GM12878 (cell line): ENCODE measurements at regions not wholly inside any gene's neighbourhood (a gene's known extent, or its start where the extent isn't known, plus 50 kb on each side); places are given as distances from the start of the nearest gene placed in this dataset.
A peak's percentile ranks its signal among the peaks of the same experiment; 100 is the strongest.
"Not testable (repeated sequence)": the region's sequence is repeated elsewhere in the genome, so short reads cannot be mapped to it uniquely, and the experiment has no call there.

ENCODE experiments used
- ATAC-seq: fragments of 200-7000 bp; cut with Tn5 transposase; 3 replicates; pipeline ENCODE4 v1.9.1; 2020; ENCODE audit warnings: mild to moderate bottlenecking, moderate library complexity
- BruUV-seq: library from RNA; stranded (reverse); fragments of 400-500 nt; replicated peaks from 2 replicates; lab custom pipeline; 2021; lab: Mats Ljungman, UMichigan
- CTCF ChIA-PET: fragments of 300-600 bp; sonication (Branson Sonifier 250); formaldehyde crosslinking; extraction: SDS; loops from one replicate; lab custom pipeline; 2021; ENCODE audit warnings: inconsistent platforms; lab: Yijun Ruan, JAX
- POLR2A ChIA-PET: fragments of 350-600 bp; formaldehyde crosslinking; extraction: SDS; loops from one replicate; lab custom pipeline; 2021; ENCODE audit warnings: inconsistent platforms; lab: Charles Lee
- RAD21 ChIA-PET: fragments of 300-600 bp; sonication (Branson Sonifier 250); formaldehyde crosslinking; loops from one replicate; lab custom pipeline; 2023; ENCODE audit warnings: antibody characterized with exemption; ENCODE audit not compliant: unreplicated experiment; lab: Charles Lee
- SMC1A ChIA-PET: fragments of 300-600 bp; sonication (Branson Sonifier 250); formaldehyde crosslinking; loops from one replicate; lab custom pipeline; 2023; ENCODE audit not compliant: unreplicated experiment, uncharacterized antibody; lab: Charles Lee
- DNase-seq: peaks from one replicate; pipeline ENCODE4 v3.0.0-alpha.2; 2011; ENCODE audit warnings: low read depth, low spot score
- FAIRE-seq: peaks from 3 replicates; lab custom pipeline; 2011; peaks lifted over from hg19 to GRCh38; lab: Jason Lieb, UNC
- H2AFZ ChIP-seq: 2 replicates; pipeline ENCODE4 v1.6.0; 2011; ENCODE audit warnings: low read depth, low read length, control low read depth; ENCODE audit not compliant: control insufficient read depth
- H3K27ac ChIP-seq: 2 replicates; pipeline ENCODE4 v1.5.1; 2011; ENCODE audit warnings: control low read depth; ENCODE audit not compliant: control insufficient read depth, insufficient read depth
- H3K27me3 ChIP-seq, 2 experiments: replicated peaks in 1 of 2; 2 replicates each; pipeline versions ENCODE4 v1.6.0 to v1.6.1; 2011; ENCODE audit warnings: low read length in 1 of 2; ENCODE audit not compliant: control insufficient read depth in 2 of 2, insufficient read depth in 2 of 2
- H3K36me3 ChIP-seq, 2 experiments: 2 replicates each; pipeline ENCODE4 v1.5.1; 2011; ENCODE audit warnings: low read length in 1 of 2; ENCODE audit not compliant: control insufficient read depth in 2 of 2, insufficient read depth in 2 of 2
- H3K4me1 ChIP-seq: 2 replicates; pipeline ENCODE4 v1.6.1; 2011; ENCODE audit warnings: mild to moderate bottlenecking, low read length, moderate library complexity, mixed read lengths; ENCODE audit not compliant: control insufficient read depth, insufficient read depth
- H3K4me2 ChIP-seq: 2 replicates; pipeline ENCODE4 v1.6.0; 2011; ENCODE audit warnings: control low read depth; ENCODE audit not compliant: control insufficient read depth, insufficient read depth
- H3K4me3 ChIP-seq: fragments of 200-600 bp; sonication (generic); 2 replicates; pipeline ENCODE4 v1.5.1; 2016
- H3K79me2 ChIP-seq: 2 replicates; pipeline ENCODE4 v1.6.0; 2011; ENCODE audit warnings: low read length; ENCODE audit not compliant: control insufficient read depth, insufficient read depth
- H3K9ac ChIP-seq: 2 replicates; pipeline ENCODE4 v1.8.0; 2011; ENCODE audit warnings: low read length, control low read depth, mixed read lengths; ENCODE audit not compliant: control insufficient read depth, insufficient read depth
- H3K9me3 ChIP-seq: replicated peaks from 3 replicates; pipeline ENCODE4 v1.5.1; 2011; ENCODE audit warnings: mild to moderate bottlenecking, low read length; ENCODE audit not compliant: control insufficient read depth, insufficient read depth
- H4K20me1 ChIP-seq: 2 replicates; pipeline ENCODE4 v1.6.0; 2011; ENCODE audit not compliant: control insufficient read depth, insufficient read depth
- WGBS: methylation state at CpG from one replicate; pipeline ENCODE4 v1.1.6; 2016; ENCODE audit warnings: low lambda C conversion rate; ENCODE audit not compliant: insufficient replicate concordance, insufficient coverage; ENCODE audit errors: missing lambda C conversion rate; 5-methylcytosine and 5-hydroxymethylcytosine counted together
- in situ Hi-C: fragments of 300-500 bp; cut with MboI; formaldehyde crosslinking; loops from 9 replicates; pipeline ENCODE4 v1.14.3; 2018; ENCODE audit warnings: mixed read lengths
- intact Hi-C: fragments of 100-400 bp; cut with micrococcal nuclease; formaldehyde crosslinking; loops from one replicate; pipeline ENCODE4 v1.14.2; 2022; ENCODE audit not compliant: unreplicated experiment

DNA sequence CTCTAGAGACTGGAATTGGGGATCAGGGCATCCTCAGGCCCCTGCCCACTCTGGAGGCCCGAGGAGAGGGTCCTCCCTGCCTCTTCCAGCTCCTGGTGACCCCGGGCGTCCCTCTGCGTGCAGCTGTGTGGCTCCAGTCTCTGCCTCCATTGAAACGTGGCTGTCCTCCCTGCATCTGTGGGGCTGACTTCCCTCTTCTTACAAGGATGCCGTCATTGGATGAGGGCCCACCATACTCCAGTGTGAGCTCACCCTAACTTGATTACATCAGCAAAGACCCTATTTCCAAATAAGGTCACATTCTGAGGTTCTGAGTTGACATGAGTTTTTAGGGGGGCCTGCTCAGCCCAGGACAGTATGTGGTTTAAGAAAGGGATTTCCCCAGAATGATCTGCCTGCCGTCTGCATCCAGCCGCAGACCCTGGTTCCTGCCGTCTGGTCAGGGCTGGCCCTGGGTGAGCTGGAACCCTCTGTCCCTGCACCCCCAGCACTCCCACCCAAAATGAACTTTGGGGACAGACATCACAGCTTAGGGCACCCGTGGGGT is 4437.7 kb upstream of the TPTE start:
- H2AFZ ChIP-seq, intact Hi-C loops, DNase-seq, FAIRE-seq, H3K27me3 ChIP-seq, RAD21 ChIA-PET, CTCF ChIA-PET, BruUV-seq, H3K27ac ChIP-seq, H3K4me2 ChIP-seq, H3K79me2 ChIP-seq, H3K9ac ChIP-seq, H3K4me1 ChIP-seq, H3K4me3 ChIP-seq, POLR2A ChIA-PET, SMC1A ChIA-PET, in situ Hi-C loops, H3K9me3 ChIP-seq, H3K36me3 ChIP-seq, H4K20me1 ChIP-seq: not testable (repeated sequence)
- WGBS: no CpG with 5 or more reads among the region's 10 CpGs
- peak; percentile 71 for ATAC-seq

DNA sequence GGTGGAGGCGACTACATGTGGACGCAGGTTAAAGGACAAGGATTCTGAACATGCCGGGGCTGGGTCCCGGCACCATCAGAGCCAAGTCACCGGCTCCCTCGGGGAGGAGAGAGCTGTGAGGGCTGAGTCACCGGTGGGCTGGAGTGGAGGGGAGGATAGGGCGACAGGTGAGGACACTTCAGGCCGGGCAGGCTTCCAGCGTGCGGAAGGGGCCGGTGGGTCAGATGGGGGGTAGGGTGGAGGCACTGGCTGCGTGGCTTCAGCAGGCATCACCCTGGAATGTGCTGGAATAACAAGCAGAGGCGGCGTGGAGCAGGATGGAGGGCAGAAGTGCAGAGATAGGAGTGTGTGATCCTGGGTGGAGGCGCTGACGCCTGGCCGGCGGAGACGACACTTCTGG is 4435.3 kb upstream of the TPTE start:
- POLR2A ChIA-PET, H3K27ac ChIP-seq, H3K4me2 ChIP-seq, RAD21 ChIA-PET, H2AFZ ChIP-seq, H3K36me3 ChIP-seq, intact Hi-C loops, CTCF ChIA-PET, SMC1A ChIA-PET, H3K79me2 ChIP-seq, DNase-seq, H3K9ac ChIP-seq, BruUV-seq, H4K20me1 ChIP-seq, H3K9me3 ChIP-seq, H3K4me1 ChIP-seq, in situ Hi-C loops, H3K4me3 ChIP-seq, FAIRE-seq, H3K27me3 ChIP-seq, ATAC-seq: not testable (repeated sequence)
- 98% methylated on average over 5 of the region's 20 CpGs for WGBS

DNA sequence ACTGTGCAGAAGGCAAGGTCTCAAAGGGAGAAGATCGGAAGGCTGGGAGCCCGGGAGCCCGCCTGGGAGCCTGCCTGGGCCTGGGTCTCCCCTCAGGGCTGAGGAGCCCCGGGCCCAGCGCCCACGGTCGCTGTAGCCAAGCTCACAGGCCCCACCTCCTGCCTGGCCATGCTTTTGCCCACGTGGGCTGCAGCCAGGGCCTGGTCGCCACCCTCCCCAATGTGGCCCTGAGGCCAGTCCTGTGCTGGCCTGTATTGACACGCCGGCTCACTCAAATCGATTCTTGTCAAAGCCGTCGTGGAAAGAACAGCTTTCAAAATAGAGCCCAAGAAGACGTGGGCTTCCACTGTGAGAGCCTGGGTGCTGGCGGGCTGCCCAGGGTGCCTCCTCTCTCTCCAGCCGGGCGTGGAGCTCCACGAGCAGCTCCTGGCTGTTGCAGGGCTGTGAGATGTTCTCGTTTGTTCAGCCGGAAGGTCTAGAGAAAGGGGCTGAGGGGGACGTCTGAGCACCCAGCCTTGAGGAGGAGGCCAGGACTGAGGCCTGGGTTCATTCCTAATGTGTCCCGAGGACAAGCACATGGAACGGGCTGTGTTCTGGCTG is 4433.7 kb upstream of the TPTE start:
- H3K4me3 ChIP-seq, H3K4me1 ChIP-seq, H3K9ac ChIP-seq, H3K4me2 ChIP-seq, H3K27me3 ChIP-seq, in situ Hi-C loops, H3K36me3 ChIP-seq, H3K27ac ChIP-seq, DNase-seq, RAD21 ChIA-PET, SMC1A ChIA-PET, BruUV-seq, POLR2A ChIA-PET, H2AFZ ChIP-seq, H4K20me1 ChIP-seq, CTCF ChIA-PET, H3K9me3 ChIP-seq, FAIRE-seq, intact Hi-C loops, H3K79me2 ChIP-seq, ATAC-seq: not testable (repeated sequence)
- WGBS: no CpG with 5 or more reads among the region's 24 CpGs

- POLR2A ChIA-PET: not testable (repeated sequence)
These were observed 4431.0 kb upstream of the TPTE start for GRCh38 chr21:6090286-6090908.

More at GRCh38 chr21:6090286-6090908, 4431.0 kb upstream of the TPTE start:
- SMC1A ChIA-PET, H3K4me3 ChIP-seq, BruUV-seq, H3K36me3 ChIP-seq, H3K27ac ChIP-seq, CTCF ChIA-PET, H2AFZ ChIP-seq, H3K4me1 ChIP-seq, H3K79me2 ChIP-seq, RAD21 ChIA-PET, H3K9ac ChIP-seq, intact Hi-C loops, in situ Hi-C loops, H3K27me3 ChIP-seq, H3K4me2 ChIP-seq, FAIRE-seq, H3K9me3 ChIP-seq, DNase-seq, H4K20me1 ChIP-seq: not testable (repeated sequence)
- WGBS: no CpG with 5 or more reads among the region's 24 CpGs
- ATAC-seq: peak; percentile 51
